SW480 (cell line): ENCODE measurements at regions not wholly inside any gene's neighbourhood (a gene's known extent, or its start where the extent isn't known, plus 50 kb on each side); places are given as distances from the start of the nearest gene placed in this dataset.

Experiments used
- DNase-seq: peaks from one replicate; pipeline ENCODE4 v3.0.0-alpha.2; 2016; ENCODE audit warnings: low spot score

DNA sequence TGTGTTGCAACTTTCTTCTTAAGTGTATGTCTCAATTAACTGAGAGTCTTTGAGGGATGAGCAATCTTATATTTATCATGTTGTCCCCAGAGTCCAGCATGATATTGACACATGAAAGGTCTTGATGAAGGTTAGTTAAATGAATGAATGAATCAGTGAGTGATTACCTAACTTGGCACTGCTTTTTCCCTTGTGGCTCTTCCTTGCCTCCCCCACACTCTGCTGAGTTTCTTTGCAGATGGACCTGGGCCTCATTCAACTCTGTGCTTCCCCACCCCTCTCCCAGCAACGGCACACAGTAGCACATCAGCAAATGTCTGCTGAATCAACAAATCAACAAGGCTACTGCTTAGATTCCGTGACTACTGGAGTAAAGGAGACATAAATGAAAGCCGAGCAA is 235.1 kb upstream of the CXCL12 start:
- DNase-seq: no peak

DNA sequence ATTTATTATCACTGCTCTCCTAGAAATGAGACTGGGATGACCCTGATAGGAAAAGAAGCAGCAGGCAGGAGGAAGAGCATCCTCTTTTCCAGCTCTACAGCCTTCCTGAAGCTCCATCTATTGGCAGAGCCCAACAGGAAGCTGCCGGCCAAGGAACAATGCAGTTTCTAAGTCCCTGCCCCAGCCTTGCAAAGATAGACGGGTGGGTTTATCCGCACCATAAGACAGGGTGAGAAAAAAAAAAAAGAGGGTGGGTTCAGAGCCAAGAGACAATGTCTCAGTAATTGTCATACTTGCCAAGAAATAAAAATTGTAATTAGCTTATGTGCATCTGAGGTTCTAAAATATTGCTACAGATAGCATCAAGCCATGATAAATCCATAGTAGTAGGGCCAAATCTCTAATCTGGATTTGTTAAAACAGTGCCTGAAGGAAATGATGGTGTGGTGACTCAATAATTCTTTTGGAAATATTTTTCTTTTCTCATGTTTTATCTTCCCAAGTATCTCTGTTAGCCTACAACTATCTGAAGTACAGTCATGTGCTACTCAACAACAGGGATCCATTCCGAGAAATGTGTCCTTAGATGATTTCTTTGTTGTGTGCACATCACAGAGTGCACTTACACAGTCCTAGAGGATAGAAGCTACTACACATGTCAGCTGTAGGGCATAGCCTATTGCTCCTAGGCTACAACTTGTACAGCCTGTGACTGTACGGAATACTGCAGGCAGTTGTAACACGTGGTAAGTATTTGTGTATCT is 242.9 kb upstream of the CXCL12 start:
- DNase-seq: no peak

DNA sequence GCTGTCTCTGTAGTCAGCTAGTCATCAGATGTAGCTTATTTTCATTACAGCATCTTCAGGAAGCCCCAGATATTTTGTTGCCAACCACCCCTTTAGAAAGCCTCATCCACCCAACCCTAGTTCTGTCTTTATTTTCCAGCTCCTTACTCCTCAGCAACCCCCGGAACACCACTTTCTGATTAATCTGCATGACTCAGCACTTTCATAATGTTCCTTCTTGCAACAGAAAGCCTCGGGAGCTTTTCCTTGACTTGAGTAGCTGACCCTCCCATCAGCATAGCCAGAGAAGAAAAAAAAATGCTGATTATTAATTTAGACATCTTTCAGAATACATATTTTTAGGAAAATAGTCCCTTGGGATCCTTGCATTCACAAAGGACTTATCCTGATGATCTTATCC is 244.0 kb upstream of the CXCL12 start:
- DNase-seq: no peak

DNA sequence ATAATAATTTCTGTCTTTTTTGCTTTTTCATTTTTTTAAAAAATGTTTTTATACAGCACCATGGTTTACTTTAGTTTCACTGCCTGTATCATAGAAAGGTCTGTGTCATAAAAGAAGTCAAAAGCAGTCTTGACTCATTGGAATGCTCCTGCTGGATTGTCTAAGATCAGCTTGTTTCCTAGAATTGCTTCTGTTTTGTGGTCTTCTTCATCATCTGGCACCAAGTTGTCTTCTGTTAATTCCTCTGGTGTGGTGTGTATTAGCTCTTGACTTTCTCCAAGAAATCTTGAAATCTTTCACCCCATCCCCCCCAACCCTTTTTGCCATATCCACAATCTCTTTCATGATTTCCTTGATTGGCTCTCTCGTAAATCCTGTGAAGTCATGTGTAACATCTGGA is 250.3 kb upstream of the CXCL12 start:
- no peak for DNase-seq

DNA sequence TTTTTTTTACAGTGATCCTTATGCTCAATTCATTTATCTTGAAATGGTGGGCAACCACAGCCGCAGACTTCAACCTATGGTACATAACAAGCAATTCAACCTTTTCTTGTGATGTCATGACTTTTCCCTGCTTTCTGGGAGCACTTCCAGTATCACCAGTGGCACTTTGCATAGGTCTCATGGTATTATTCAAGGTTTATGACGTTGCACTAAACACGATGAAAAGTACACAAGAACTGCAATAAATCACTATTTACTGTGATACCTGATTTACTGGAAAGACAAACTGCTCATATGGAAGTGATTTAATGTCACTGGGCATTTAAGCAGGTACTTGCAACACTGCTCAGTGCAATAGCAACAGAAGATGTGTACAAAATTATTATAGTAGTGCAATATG is 251.7 kb upstream of the CXCL12 start:
- DNase-seq: no peak

DNA sequence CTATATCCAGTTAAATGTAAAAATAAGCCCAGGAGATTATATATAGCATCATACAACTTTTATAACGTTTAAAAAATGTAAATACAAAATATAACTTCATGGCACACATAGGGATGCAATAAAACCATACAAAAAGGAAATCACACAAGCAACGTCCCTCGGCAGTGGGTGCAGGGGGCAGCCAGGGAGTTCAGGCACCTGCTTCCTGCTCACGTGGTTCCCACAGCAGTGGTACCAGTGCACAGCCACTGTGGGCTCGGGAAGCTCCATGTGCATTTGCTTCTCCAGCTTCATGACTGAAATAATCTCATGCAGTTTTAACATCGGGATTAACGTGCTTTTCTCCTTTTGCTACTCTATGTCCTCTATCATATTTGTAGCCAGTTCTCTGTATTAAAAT is 255.5 kb upstream of the CXCL12 start:
- no peak for DNase-seq

DNA sequence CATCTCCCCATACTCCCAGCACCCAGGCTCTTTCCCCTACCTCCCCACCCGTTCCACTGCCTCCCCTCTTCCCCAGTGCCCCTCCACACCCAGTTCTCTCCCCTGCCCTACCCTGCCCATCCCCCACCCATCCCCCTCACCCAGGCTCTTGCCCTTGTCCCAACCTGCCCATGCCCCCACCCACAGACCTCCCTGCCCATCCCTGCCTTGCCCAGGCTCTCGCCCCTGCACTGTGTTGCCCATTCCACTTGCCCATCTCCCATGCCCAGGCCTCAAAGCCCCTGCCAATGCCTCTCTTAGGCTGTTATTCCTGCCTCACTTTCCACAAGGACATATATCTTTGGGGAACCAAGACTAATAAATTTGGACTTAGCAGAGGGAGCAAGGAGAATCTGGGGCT is 262.6 kb upstream of the CXCL12 start:
- no peak for DNase-seq

DNA sequence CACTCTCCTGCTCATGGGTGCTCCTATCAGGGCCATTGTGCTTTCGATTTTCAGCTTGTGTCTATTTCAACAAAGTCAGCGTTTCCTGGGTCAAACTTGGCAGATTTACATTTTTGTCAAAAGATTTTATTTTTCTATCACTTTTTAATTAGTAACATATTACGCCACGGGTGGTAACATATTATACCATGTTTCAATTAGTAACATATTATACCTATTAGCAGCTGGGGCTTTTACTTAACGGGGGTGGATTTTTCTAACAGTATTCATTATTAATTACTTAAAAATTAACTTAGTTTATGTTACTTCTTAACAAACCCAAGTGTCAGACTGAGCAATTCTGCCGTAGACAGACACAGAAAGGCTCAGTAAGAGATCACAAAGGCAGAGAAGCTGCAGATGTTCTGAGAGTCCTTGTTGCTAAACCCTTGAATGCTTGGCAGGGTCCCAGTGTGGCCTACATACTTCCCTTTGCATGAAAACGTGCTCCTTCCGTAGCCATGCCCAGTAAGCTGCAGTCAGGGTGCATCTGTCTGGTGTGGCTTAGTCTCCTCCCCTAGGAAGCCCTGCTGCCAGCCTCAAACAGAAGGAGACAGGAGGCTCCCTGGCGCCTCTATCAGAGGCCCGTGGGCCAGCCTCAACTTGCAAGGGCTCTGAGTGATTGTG is 263.1 kb upstream of the CXCL12 start:
- DNase-seq: no peak

DNA sequence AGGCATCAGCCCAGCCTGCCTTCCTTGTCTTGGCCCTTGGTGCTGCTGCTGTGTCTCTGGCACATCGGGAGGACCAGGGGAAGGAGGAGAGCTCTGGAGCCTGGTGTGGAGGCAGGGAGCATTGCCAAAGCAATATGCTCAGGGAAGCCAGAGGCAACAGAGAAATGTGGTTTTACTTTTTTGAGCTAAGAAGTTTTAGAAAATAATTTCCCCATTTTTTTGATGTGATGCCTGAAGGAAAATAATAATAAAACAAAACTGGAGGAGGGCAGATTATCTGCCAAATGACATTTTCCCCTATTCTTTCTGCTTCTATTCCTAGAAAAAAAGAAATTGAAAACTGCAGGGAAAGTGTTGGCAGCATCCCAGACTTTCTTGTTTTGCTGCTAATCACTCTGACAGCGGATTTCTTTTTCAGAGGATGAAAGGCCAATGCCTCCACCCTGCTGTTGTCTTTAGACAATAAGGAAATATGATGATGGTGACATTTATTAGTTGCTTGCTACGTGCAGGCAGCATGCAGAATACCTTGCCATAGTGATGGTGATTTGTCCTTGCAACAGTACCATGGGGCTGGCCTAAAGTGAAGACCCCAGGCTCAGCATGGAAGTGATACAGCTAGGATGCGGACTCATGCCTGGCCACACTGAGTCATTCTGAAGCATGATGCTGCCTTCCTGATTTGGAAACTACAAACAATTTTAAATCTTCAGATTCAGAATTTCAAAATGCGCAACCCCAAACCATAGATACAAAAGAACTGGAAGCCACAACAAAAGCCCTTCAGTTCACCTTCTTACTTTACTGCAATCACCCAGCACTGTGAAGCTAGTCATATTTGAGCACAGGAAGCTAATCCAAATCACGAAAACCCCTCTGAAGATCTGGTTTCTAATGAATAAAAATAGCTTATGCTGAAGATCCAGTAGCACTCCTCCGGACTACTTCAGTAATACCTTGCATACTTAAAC is 260.2 kb upstream of the TMEM72 start:
- DNase-seq: no peak

DNA sequence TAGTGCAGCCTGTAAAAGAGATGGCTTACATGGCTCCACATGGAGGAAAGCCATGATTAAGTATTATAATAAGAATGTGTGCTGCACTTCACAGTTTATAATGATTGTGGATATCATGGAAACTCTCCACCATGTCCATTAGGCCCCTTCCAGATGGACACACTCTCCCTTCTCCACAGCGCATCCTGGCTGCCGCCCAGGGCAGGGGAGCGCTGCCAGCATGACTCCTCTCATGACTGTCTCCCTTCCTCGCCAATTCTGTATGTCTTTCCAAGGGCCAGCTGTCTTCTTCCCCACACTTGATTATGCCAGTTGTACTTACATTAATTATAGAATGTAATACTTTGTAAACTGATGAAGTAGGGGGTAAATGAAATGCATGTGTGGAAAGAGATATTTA is 259.3 kb upstream of the TMEM72 start:
- no peak for DNase-seq

DNA sequence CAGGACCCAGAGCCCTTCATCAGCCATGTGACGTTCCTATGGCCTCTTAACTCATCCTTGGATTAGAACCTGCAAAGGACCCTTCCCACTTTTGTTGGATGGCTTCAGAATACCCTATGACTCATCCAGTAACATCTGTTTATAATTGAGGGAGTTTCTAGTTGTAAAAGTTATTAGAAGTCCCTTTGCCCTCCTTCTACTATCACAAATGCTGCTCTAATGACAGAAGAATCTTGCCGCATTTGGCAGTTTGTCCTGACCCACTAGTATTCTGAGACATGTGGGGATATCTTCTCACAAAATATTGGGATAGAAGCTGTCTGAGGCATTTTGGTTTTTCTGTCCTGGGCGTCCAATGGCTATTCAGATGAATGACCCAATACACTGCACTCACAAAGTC is 251.8 kb upstream of the TMEM72 start:
- no peak for DNase-seq

DNA sequence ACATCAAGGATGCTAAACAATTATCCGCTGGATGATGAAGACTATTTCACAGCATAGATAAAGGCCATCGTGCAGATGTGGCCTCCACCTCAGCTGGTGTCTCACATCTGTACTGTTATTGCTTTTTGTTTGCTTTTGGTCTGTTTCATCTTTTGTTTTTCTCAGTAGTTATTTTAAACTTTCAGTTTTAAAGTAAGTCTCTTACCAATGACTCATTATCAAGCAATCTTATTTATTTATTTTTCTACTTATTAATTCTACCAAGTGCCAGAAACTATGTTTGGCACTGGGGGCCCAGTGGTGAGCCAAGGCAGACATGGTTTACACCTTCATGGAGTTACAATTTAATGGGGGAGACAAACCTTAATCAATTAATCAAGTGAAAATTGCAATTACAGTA is 250.9 kb upstream of the TMEM72 start:
- no peak for DNase-seq

DNA sequence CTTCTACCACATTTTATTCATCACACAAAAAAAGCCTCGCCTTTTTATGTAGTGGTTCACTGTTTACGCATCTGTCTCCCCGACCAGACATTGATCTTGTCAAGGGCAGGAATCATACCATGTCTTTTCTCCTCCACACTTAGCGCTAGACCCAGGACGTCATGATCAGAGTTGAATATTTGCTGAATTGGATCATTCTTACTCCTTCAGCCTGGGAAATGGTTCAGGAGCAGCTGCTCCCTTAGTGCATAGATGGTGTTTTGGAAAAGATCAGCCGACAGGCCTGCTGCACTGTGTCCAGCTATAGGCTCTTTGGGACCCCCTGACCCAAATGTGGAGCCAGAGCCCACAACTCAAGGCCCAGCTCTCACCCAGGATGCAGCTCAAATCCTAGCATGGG is 249.1 kb upstream of the TMEM72 start:
- DNase-seq: no peak

DNA sequence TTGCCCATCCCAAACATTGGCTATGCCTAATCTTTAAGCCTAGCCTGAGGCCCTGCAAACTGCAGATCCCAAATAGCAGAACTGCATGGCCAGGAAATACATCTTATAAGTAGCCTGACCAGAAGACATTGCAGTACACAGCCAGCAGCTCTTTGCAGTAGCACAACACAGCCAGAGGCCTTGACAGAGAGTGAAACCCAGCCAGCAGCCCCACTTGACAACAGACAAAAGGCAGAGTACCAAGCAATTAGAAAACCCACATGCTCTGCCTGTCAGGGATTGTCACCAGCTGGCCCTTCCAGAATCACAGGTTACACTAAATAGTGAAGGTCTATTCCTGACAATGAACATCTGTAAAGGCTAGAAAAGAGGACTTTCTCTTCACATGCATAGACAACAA is 242.8 kb upstream of the TMEM72 start:
- DNase-seq: no peak

DNA sequence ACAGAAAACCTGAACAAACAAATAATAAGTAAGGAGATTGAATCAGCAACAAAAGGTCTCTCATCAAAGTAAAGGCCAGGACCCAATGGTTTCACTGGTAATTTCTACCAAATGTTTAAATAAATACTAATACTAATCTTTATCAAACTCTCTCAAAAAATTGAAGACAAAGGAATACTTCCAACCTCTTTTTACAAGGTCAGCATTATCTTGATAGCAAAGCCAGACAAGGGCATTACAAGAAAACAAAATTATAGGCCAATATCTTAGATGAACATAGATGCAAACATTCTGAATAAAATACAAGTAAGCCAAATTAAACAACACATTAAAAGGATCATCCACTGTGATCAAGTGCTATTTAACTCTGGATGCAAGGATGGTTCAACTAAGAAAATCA is 239.8 kb upstream of the TMEM72 start:
- DNase-seq: no peak

DNA sequence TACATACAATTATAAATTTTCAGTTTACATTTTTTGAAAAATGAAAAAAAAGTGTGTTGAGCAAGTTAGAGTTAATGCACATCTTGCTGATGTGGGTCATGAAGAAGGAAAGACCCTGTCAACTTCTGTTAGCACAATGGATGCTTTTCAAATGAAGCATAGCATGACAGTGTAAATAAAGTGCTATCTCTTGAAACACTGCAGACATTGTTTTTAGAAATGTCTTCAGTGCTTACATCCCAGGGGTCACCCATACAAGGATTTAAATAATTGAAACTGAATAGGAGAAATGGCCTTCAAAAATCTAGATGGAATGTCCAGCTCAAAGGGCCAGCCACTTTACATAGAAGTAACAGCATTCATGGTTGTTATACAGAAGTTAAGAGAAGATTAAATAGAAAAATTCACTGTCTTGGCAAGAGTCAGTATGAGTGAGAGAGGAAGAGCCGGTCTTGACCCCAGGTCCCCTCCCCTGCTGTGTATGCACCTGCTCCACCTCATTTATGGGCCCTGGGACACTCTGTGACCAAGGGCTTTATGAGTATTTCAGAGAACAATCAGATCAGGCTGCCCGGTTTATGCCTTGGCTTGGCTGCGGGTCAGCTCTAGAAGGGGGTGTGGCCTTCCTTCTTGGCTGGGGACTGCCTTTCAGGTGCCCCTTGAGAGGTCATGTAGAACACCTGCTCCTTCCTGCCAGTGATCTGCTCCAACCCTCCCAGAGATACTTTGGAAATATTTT is 237.7 kb upstream of the TMEM72 start:
- no peak for DNase-seq

DNA sequence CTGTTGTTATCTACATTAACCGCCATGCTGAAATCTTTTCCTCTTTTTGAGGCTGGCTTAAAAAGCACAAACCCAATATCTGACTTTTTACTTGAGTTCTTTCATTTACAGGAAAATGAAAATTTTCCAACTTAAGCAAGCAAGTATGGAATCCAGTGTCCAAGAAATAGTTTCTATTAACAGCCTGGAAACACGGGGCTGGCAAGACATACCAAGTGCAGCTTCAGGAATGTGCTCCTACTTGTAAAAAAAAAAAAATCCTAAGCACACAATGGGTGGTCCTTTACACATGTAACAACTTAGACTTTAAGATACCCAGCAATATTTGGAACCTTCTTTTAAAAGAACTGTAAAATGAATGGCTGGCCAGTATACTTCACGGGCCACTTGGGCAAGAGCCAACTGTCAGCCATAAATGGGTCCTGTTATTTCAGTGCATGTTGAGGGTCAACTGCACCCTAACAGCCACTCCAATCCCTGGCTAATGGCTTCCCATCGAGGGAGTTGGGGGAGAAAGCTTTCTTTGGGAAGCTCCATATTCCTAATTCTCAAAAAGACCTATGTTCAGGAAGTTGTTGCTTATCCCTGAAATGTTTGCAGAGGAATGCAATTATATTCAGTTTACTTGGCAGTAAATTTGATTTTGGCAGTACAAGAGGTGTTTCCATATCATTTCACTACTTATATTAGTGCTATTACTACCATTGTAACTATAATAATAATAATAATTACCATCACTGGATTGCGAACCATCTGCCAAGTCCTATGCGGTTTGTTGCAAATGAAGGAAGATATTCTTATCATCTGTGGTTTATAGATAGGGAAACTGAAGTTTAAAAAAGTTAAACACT is 236.4 kb upstream of the TMEM72 start:
- DNase-seq: no peak

DNA sequence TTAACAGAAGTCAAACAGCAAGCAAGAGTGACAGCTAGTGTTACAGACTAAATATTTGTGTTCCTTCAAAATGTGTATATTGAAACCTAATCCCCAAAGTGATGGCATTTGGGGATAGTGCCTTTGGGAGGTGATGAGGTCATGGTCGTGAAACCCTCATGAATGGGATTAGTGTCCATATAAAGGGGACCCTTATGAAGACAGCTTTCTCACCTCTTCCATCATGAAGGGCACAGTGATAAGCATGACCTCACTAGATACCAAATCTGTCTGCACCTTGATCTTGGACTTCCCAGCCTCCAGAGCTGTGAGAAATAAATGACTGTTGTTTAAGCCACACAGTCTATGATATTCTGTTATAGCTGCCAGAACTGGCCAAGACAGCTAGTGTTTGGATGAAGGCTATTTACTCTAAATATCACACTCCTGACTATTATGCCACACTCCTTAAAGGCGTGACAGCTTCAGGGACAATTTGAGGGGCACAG is 235.7 kb upstream of the TMEM72 start:
- DNase-seq: no peak

DNA sequence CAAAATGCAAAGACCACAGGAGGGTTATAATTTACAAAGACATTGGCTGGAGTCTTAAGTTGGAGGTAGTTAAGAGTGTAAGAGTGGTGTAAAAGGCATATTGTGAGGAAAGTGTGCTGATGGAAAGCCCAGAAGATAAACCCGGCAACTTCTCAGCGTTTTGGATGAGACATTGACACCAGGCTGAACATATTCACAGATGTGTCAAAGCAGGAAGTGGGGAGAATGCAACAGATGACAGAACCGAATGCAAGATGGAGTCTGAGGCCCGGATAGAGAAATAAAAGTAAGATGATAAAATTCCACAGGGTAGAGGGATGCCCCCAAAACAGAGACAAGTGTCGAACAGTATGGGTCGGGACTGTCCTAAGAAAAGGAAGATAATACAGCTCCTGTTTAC is 230.4 kb upstream of the TMEM72 start:
- no peak for DNase-seq

DNA sequence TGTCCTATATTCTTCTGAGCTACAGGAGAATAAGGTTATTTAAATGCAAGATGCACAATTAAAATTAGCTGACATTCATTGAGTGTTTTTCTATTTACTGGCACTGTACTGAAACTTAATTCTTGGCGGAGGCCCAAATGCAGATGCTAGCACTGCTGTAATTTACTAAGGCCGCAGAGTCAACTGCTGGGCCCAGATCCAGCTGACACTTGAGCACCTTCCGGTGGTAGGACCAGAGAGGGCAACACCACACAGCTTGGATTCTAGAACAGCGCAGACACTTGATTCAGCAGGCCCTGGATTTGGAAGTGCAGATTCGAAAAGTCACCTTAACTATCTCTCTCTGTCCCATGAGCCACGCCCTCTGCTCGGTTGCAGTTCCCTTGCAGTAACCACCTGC is 228.6 kb upstream of the TMEM72 start:
- DNase-seq: no peak

DNA sequence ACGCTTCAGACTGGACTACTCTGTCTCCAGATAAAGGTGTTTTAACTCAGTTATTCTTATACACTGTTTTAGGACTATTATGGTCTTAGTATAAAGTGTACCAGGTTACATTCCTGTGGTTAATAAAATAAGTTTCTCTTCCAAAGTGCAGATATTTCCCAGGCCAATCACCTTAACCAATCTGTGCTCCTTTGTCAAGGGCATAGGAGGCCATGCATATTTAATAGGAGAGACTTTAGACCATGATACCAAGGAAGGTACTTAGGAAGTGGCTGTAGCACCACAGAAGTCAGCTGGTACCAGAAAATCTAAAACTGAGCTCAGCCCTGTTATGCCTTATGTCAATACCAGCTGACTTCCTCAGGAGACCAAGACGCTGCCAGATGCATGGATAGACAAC is 226.5 kb upstream of the TMEM72 start:
- DNase-seq: no peak
